ENCODE measurements at regions not wholly inside any gene's neighbourhood (a gene's known extent, or its start where the extent isn't known, plus 50 kb on each side); places are given as distances from the start of the nearest gene placed in this dataset.

- no peak for TF ChIP-seq CTCF (IDR thresholded peaks at IDR 0.05; ENCODE audit: low read depth, low read length)
- no peak for DNase-seq (ENCODE audit: low read depth in 2 of 2)
- no peak overlapping the region for H3K4me3 ChIP-seq (replicated peaks in 1 of 2; ENCODE audit: low read depth in 2 of 2, low read length in 2 of 2)
Observed at GRCh38 chr7:38066391-38066790, 111.7 kb upstream of the STARD3NL start.

- H3K4me3 ChIP-seq (replicated peaks in 1 of 2; ENCODE audit: low read depth in 2 of 2, low read length in 2 of 2), result no peak overlapping the region
- DNase-seq (ENCODE audit: low read depth in 2 of 2), result no peak
Observed at GRCh38 chr7:38068461-38068860, 109.6 kb upstream of the STARD3NL start.

GRCh38 chr7:38069052-38069451, 109.0 kb upstream of the STARD3NL start:
- no peak for DNase-seq (ENCODE audit: low read depth in 2 of 2)
- no peak overlapping the region for H3K4me3 ChIP-seq (replicated peaks in 1 of 2; ENCODE audit: low read depth in 2 of 2, low read length in 2 of 2)
- TF ChIP-seq CTCF (IDR thresholded peaks at IDR 0.05; ENCODE audit: low read depth, low read length), result no peak

More at GRCh38 chr7:38068461-38068860, 109.6 kb upstream of the STARD3NL start:
- TF ChIP-seq CTCF (IDR thresholded peaks at IDR 0.05; ENCODE audit: low read depth, low read length), result no peak

GRCh38 chr7:38070718-38071117, 107.3 kb upstream of the STARD3NL start:
- peak; percentile 40 for TF ChIP-seq CTCF (IDR thresholded peaks at IDR 0.05; ENCODE audit: low read depth, low read length)
- DNase-seq (ENCODE audit: low read depth in 2 of 2), result peak; percentile 37 to 51
- no peak overlapping the region for H3K4me3 ChIP-seq (replicated peaks in 1 of 2; ENCODE audit: low read depth in 2 of 2, low read length in 2 of 2)

GRCh38 chr7:38086857-38087256, 91.2 kb upstream of the STARD3NL start:
- no peak for TF ChIP-seq CTCF (IDR thresholded peaks at IDR 0.05; ENCODE audit: low read depth, low read length)
- H3K4me3 ChIP-seq (replicated peaks in 1 of 2; ENCODE audit: low read depth in 2 of 2, low read length in 2 of 2), result no peak overlapping the region
- DNase-seq (ENCODE audit: low read depth in 2 of 2), result no peak

GRCh38 chr7:38102507-38102906, 75.5 kb upstream of the STARD3NL start:
- no peak overlapping the region for H3K4me3 ChIP-seq (replicated peaks in 1 of 2; ENCODE audit: low read depth in 2 of 2, low read length in 2 of 2)
- DNase-seq (ENCODE audit: low read depth in 2 of 2), result peak; percentile 6 to 22
- TF ChIP-seq CTCF (IDR thresholded peaks at IDR 0.05; ENCODE audit: low read depth, low read length), result no peak

GRCh38 chr7:38105874-38106483, 72.1 kb upstream of the STARD3NL start:
- H3K4me3 ChIP-seq (replicated peaks in 1 of 2; ENCODE audit: low read depth in 2 of 2, low read length in 2 of 2), result no peak overlapping the region
- DNase-seq (ENCODE audit: low read depth in 2 of 2), result peak; percentile 68 to 69
- TF ChIP-seq CTCF (IDR thresholded peaks at IDR 0.05; ENCODE audit: low read depth, low read length), result peak; percentile 49
